PC-3 (cell line): ENCODE measurements at regions not wholly inside any gene's neighbourhood (a gene's known extent, or its start where the extent isn't known, plus 50 kb on each side); places are given as distances from the start of the nearest gene placed in this dataset.

ENCODE experiments used
- ATAC-seq: fragments of 200-7000 bp; cut with Tn5 transposase; 2 replicates; pipeline ENCODE4 v1.9.1; 2020; ENCODE audit warnings: mild to moderate bottlenecking, moderate library complexity
- BruUV-seq: library from RNA; stranded (reverse); fragments of 400-500 nt; replicated peaks from 2 replicates; lab custom pipeline; 2021; lab: Mats Ljungman, UMichigan
- CTCF ChIA-PET: fragments of 300-600 bp; sonication (Branson Sonifier 250); formaldehyde crosslinking; loops from one replicate; lab custom pipeline; 2022; ENCODE audit warnings: antibody characterized with exemption; lab: Charles Lee
- POLR2A ChIA-PET: fragments of 300-600 bp; sonication (Branson Sonifier 250); formaldehyde crosslinking; loops from one replicate; lab custom pipeline; 2022; ENCODE audit warnings: antibody characterized with exemption; ENCODE audit not compliant: unreplicated experiment; lab: Charles Lee
- DNase-seq: peaks from one replicate; pipeline ENCODE4 v3.0.0-alpha.2; 2015
- H2AFZ ChIP-seq: fragments of 300-600 bp; sonication (generic); 2 replicates; pipeline ENCODE4 v1.6.0; 2016; ENCODE audit warnings: antibody characterized with exemption, low read length
- H3F3A ChIP-seq: fragments of 300-600 bp; sonication (generic); one replicate; pipeline ENCODE4 v1.6.0; 2017; ENCODE audit warnings: antibody characterized with exemption, low read length, control low read depth, mild to moderate bottlenecking; ENCODE audit not compliant: unreplicated experiment
- H3K27ac ChIP-seq: fragments of 300-600 bp; sonication (generic); 2 replicates; pipeline ENCODE4 v1.5.1; 2016; ENCODE audit warnings: mild to moderate bottlenecking, low read length
- H3K27me3 ChIP-seq: fragments of 300-600 bp; sonication (generic); 2 replicates; pipeline ENCODE4 v1.6.1; 2016; ENCODE audit warnings: low read length, mixed read lengths
- H3K36me3 ChIP-seq: fragments of 300-600 bp; sonication (generic); 2 replicates; pipeline ENCODE4 v1.6.1; 2016; ENCODE audit warnings: low read depth, mixed run types, low read length, mixed read lengths
- H3K4me1 ChIP-seq: fragments of 300-600 bp; sonication (generic); 2 replicates; pipeline ENCODE4 v1.5.1; 2016; ENCODE audit warnings: low read length; ENCODE audit not compliant: insufficient read depth
- H3K4me2 ChIP-seq: fragments of 300-600 bp; sonication (generic); 2 replicates; pipeline ENCODE4 v1.6.0; 2016; ENCODE audit warnings: low read length
- H3K4me3 ChIP-seq: fragments of 300-600 bp; sonication (generic); 2 replicates; pipeline ENCODE4 v1.5.1; 2016; ENCODE audit warnings: mild to moderate bottlenecking, low read length, mixed read lengths
- H3K79me2 ChIP-seq: fragments of 300-600 bp; sonication (generic); 2 replicates; pipeline ENCODE4 v1.6.1; 2017; ENCODE audit warnings: low read length, mixed read lengths
- H3K9ac ChIP-seq: fragments of 300-600 bp; sonication (generic); 2 replicates; pipeline ENCODE4 v1.6.0; 2016; ENCODE audit warnings: mild to moderate bottlenecking, low read length
- H3K9me2 ChIP-seq: fragments of 300-600 bp; sonication (generic); replicated peaks from 2 replicates; pipeline ENCODE4 v1.6.1; 2016; ENCODE audit warnings: mixed run types, low read length, mixed read lengths
- H3K9me3 ChIP-seq: fragments of 300-600 bp; sonication (generic); 2 replicates; pipeline ENCODE4 v1.6.1; 2016; ENCODE audit warnings: low read length, mixed read lengths
- H4K20me1 ChIP-seq: fragments of 300-600 bp; sonication (generic); 2 replicates; pipeline ENCODE4 v1.6.1; 2016; ENCODE audit warnings: low read length, mixed read lengths
- CTCF ChIP-seq: fragments of 300-600 bp; sonication (generic); conservative IDR thresholded peaks from 2 replicates; pipeline ENCODE4 v1.5.1; 2017; ENCODE audit warnings: antibody characterized with exemption, low read depth, mild to moderate bottlenecking, low read length
- EZH2 ChIP-seq: fragments of 300-600 bp; sonication (generic); IDR thresholded peaks from one replicate; pipeline ENCODE4 v1.6.1; 2017; ENCODE audit warnings: antibody characterized with exemption, mild to moderate bottlenecking, low read length; ENCODE audit not compliant: unreplicated experiment
- EZH2phosphoT487 ChIP-seq: fragments of 300-600 bp; sonication (generic); IDR thresholded peaks from 2 replicates; pipeline ENCODE4 v1.6.1; 2018; ENCODE audit warnings: mild to moderate bottlenecking, antibody characterized with exemption, low read length, borderline replicate concordance
- intact Hi-C: fragments of 100-400 bp; cut with micrococcal nuclease; formaldehyde crosslinking; loops from 2 replicates; pipeline ENCODE4 v1.9.0; 2023

GRCh38 chr3:68045976-68046375 lies 391.6 kb upstream of the SUCLG2 start:
- Histone ChIP-seq H3K27me3 (no peaks in the 10 kb centered on the region), H3K79me2 (no peaks in the 10 kb centered on the region), H2AFZ (no peak overlapping the region), H3K4me2 (no peak overlapping the region), H4K20me1 (no peaks in the 10 kb centered on the region), H3F3A (no peaks in the 10 kb centered on the region), H3K9me2 (no peaks in the 10 kb centered on the region), H3K4me1 (no peaks in the 10 kb centered on the region), H3K4me3 (no peak overlapping the region), H3K9me3 (no peaks in the 10 kb centered on the region), H3K27ac (no peak overlapping the region), H3K9ac (no peak overlapping the region), H3K36me3 (no peaks in the 10 kb centered on the region)
- CTCF ChIA-PET = no interaction called here
- POLR2A ChIA-PET = no interaction called here
- BruUV-seq = no TSS peak
- ATAC-seq = no peak
- intact Hi-C loops = no loop called here
- DNase-seq = no peak
- no peak for TF ChIP-seq CTCF
- no peak for TF ChIP-seq EZH2phosphoT487
- no peak for TF ChIP-seq EZH2

- Histone ChIP-seq H3K4me3 (no peak overlapping the region), H2AFZ (no peak overlapping the region), H3K9ac (no peak overlapping the region), H3K36me3 (no peaks in the 10 kb centered on the region), H3K4me2 (no peak overlapping the region), H3K9me3 (no peaks in the 10 kb centered on the region), H3K4me1 (no peaks in the 10 kb centered on the region), H3K27ac (no peak overlapping the region), H4K20me1 (no peaks in the 10 kb centered on the region), H3K9me2 (no peaks in the 10 kb centered on the region), H3K27me3 (0 out of 2 replicates have a peak, but pooled peaks cover 3% of the 10 kb centered on the region), H3K79me2 (no peaks in the 10 kb centered on the region), H3F3A (no peaks in the 10 kb centered on the region)
- ATAC-seq (no peak), DNase-seq (no peak)
- TF ChIP-seq CTCF (no peak), EZH2phosphoT487 (no peak), EZH2 (no peak)
- BruUV-seq = no TSS peak
- POLR2A ChIA-PET = no interaction called here
- intact Hi-C loops = no loop called here
- CTCF ChIA-PET = no interaction called here
Measured at GRCh38 chr3:68033867-68034266, 379.5 kb upstream of the SUCLG2 start.

GRCh38 chr3:68032209-68032608 lies 377.8 kb upstream of the SUCLG2 start:
- no peak for TF ChIP-seq CTCF
- TF ChIP-seq EZH2phosphoT487 = no peak
- no peak for TF ChIP-seq EZH2
- no peak overlapping the region for H3K4me2 ChIP-seq
- H3K9me2 ChIP-seq = no peaks in the 10 kb centered on the region
- no peak for ATAC-seq
- no TSS peak for BruUV-seq
- no peak for DNase-seq
- H3F3A ChIP-seq = no peaks in the 10 kb centered on the region
- 0 out of 2 replicates have a peak, but pooled peaks cover 3% of the 10 kb centered on the region for H3K27me3 ChIP-seq
- no peak overlapping the region for H2AFZ ChIP-seq
- H3K36me3 ChIP-seq = no peaks in the 10 kb centered on the region
- H4K20me1 ChIP-seq = no peaks in the 10 kb centered on the region
- H3K4me1 ChIP-seq = no peaks in the 10 kb centered on the region
- POLR2A ChIA-PET = no interaction called here
- CTCF ChIA-PET = no interaction called here
- H3K79me2 ChIP-seq = no peaks in the 10 kb centered on the region
- H3K9ac ChIP-seq = no peak overlapping the region
- H3K9me3 ChIP-seq = no peaks in the 10 kb centered on the region
- intact Hi-C loops = no loop called here
- H3K4me3 ChIP-seq = no peak overlapping the region
- H3K27ac ChIP-seq = no peak overlapping the region
